ENCODE measurements at regions not wholly inside any gene's neighbourhood (a gene's known extent, or its start where the extent isn't known, plus 50 kb on each side); places are given as distances from the start of the nearest gene placed in this dataset.
"Not testable (repeated sequence)": the region's sequence is repeated elsewhere in the genome, so short reads cannot be mapped to it uniquely, and the experiment has no call there.

DNA sequence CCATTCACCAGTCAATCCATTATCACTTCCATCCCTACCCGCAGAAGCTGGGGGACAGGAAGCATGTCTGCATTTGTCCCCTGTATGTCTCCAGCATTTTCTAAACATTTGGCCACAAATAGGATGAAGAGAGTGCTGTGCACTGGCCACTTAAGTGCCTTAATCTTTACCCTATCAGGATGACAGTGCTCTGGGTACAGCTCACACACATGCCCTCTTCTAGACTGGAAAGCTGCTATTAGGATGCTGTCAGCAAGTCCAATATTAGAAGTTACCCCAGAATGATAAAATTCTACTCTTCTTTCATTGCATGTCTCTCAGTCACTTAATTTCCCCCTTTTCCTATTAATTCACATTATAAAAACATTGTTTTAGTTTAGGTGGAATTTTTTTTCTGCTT lies 168.4 kb downstream of the RASEF start:
- H3K9me3 ChIP-seq (ENCODE audit: control insufficient read depth, low read length): no peaks in the 10 kb centered on the region
- no peak overlapping the region for H3K27ac ChIP-seq (ENCODE audit: low read length)
- ATAC-seq (no peak), DNase-seq (no peak)
- no peak overlapping the region for H3K4me3 ChIP-seq (ENCODE audit: low read length)
- WGBS: 47% methylated on average over 1 of the region's 1 CpG
- intact Hi-C loops (cut with DNase I): no loop called here
- H3K4me1 ChIP-seq (ENCODE audit: control insufficient read depth, insufficient read depth, low read length): no peaks in the 10 kb centered on the region
- H3K27me3 ChIP-seq (ENCODE audit: control insufficient read depth, insufficient read depth): no peaks in the 10 kb centered on the region

DNA sequence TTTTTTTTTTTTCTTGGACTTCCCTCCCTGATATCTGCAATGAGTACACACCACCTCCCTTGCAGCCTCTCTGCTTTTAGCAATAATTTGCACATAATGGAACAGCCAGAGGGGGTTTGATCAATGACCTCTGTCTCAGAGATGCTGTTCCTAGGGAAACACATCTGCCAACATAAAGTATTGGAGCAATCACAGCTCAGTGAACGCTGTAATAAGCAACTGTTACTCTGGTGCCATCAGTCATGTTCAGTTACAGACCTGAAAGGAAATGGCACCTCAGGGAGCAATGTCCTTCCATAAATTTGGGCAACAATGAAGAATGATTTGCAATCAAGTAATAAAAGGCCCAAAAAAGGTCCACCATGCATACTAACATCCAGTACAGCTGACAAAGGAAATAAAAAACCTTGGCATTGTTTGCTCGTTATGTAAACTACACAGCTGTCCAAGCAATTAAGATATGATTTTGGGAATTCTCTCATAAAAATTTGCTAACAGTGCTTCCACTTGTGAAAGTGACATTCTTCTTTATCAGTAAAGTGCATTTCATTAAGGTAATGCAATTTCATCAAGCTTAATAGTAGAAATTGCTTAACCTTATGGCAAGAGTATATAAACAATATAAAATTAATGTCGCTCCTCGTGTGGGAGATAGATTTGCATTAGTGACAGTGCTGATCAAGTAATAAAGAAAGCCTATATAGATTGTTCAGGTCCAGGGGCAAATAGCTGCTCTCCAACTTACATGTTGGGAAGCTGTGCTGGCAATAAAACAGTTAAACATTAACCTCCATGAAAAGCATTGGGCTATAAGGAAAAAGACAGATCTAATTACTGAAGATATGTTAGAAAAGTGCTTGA lies 167.8 kb downstream of the RASEF start:
- no peak for ATAC-seq

DNA sequence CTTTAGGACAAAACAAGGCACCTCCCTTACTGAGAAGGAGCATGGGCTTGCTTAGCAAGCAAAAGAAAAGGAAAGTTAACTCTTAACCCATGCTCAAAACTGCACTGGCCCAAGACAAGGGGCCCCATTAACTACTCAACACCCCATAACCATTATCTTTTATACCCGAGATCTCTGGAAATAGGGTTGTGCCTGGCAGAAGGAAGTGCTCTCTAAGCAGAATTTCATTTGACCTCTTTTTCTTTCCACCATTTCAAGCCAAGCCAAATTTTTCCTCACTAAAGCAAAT lies 167.2 kb downstream of the RASEF start:
- no peak for ATAC-seq
- Histone ChIP-seq H3K9me3 (ENCODE audit: control insufficient read depth, low read length) (no peaks in the 10 kb centered on the region), H3K4me3 (ENCODE audit: low read length) (no peak overlapping the region), H3K27ac (ENCODE audit: low read length) (no peak overlapping the region), H3K4me1 (ENCODE audit: control insufficient read depth, insufficient read depth, low read length) (no peaks in the 10 kb centered on the region), H3K27me3 (ENCODE audit: control insufficient read depth, insufficient read depth) (no peaks in the 10 kb centered on the region)
- 29% methylated on average over 1 of the region's 1 CpG for WGBS
- no peak for DNase-seq
- intact Hi-C loops (cut with DNase I): no loop called here

More for the DNA sequence above, 167.8 kb downstream of the RASEF start:
- no peak for DNase-seq
- Histone ChIP-seq H3K4me1 (ENCODE audit: control insufficient read depth, insufficient read depth, low read length) (no peaks in the 10 kb centered on the region), H3K9me3 (ENCODE audit: control insufficient read depth, low read length) (no peaks in the 10 kb centered on the region), H3K27ac (ENCODE audit: low read length) (no peak overlapping the region), H3K4me3 (ENCODE audit: low read length) (no peak overlapping the region), H3K27me3 (ENCODE audit: control insufficient read depth, insufficient read depth) (no peaks in the 10 kb centered on the region)
- intact Hi-C loops (cut with DNase I): no loop called here
- 57% methylated on average over 4 of the region's 4 CpGs for WGBS

GRCh38 chr9:82903503-82903902 lies 159.4 kb downstream of the RASEF start:
- 77% methylated on average over 4 of the region's 4 CpGs for WGBS
- no peak for DNase-seq

GRCh38 chr9:82911996-82912395 lies 150.9 kb downstream of the RASEF start:
- WGBS: 69% methylated on average over 3 of the region's 3 CpGs
- intact Hi-C loops (cut with DNase I): no loop called here
- H3K4me3 ChIP-seq (ENCODE audit: low read length): no peak overlapping the region
- no peaks in the 10 kb centered on the region for H3K27me3 ChIP-seq (ENCODE audit: control insufficient read depth, insufficient read depth)
- DNase-seq: no peak
- H3K27ac ChIP-seq (ENCODE audit: low read length): no peak overlapping the region
- no peak for ATAC-seq
- H3K9me3 ChIP-seq (ENCODE audit: control insufficient read depth, low read length): peaks cover 2% of the 10 kb centered on the region
- no peaks in the 10 kb centered on the region for H3K4me1 ChIP-seq (ENCODE audit: control insufficient read depth, insufficient read depth, low read length)

More at GRCh38 chr9:82903503-82903902, 159.4 kb downstream of the RASEF start:
- Histone ChIP-seq H3K9me3 (ENCODE audit: control insufficient read depth, low read length) (no peaks in the 10 kb centered on the region), H3K4me3 (ENCODE audit: low read length) (no peak overlapping the region), H3K4me1 (ENCODE audit: control insufficient read depth, insufficient read depth, low read length) (no peaks in the 10 kb centered on the region), H3K27ac (ENCODE audit: low read length) (no peak overlapping the region), H3K27me3 (ENCODE audit: control insufficient read depth, insufficient read depth) (no peaks in the 10 kb centered on the region)
- intact Hi-C loops (cut with DNase I): no loop called here
- no peak for ATAC-seq

- peaks cover 2% of the 10 kb centered on the region for H3K9me3 ChIP-seq (ENCODE audit: control insufficient read depth, low read length)
- WGBS: 12% methylated on average over 1 of the region's 1 CpG
- no peaks in the 10 kb centered on the region for H3K4me1 ChIP-seq (ENCODE audit: control insufficient read depth, insufficient read depth, low read length)
- H3K27me3 ChIP-seq (ENCODE audit: control insufficient read depth, insufficient read depth): no peaks in the 10 kb centered on the region
- H3K4me3 ChIP-seq (ENCODE audit: low read length): no peak overlapping the region
- ATAC-seq (no peak), DNase-seq (no peak)
- intact Hi-C loops (cut with DNase I): no loop called here
- H3K27ac ChIP-seq (ENCODE audit: low read length): no peak overlapping the region
Observed at GRCh38 chr9:82912645-82913044, 150.3 kb downstream of the RASEF start.

DNA sequence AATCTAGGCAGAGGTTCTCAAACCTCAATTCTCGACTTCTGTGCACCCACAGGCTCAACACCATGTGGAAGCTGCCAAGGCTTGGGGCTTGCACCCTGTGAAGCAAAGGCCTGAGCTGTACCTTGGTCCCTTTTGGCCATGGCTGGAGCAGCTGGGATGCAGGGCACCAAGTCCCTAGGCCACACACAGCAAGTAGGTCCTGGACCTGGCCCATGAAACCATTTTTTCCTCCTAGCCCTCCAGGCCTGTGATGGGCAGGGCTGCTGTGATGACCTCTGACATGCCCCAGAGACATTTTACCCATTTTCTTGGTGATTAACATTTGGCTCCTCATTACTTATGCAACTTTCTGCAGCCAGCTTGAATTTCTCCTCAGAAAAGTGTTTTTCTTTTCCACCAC lies 146.7 kb downstream of the RASEF start:
- H3K9me3 ChIP-seq (ENCODE audit: control insufficient read depth, low read length); H3K27me3 ChIP-seq (ENCODE audit: control insufficient read depth, insufficient read depth); H3K4me1 ChIP-seq (ENCODE audit: control insufficient read depth, insufficient read depth, low read length); ATAC-seq; DNase-seq; H3K4me3 ChIP-seq (ENCODE audit: low read length); H3K27ac ChIP-seq (ENCODE audit: low read length); intact Hi-C loops (cut with DNase I): not testable (repeated sequence)
- 65% methylated on average over 1 of the region's 1 CpG for WGBS

DNA sequence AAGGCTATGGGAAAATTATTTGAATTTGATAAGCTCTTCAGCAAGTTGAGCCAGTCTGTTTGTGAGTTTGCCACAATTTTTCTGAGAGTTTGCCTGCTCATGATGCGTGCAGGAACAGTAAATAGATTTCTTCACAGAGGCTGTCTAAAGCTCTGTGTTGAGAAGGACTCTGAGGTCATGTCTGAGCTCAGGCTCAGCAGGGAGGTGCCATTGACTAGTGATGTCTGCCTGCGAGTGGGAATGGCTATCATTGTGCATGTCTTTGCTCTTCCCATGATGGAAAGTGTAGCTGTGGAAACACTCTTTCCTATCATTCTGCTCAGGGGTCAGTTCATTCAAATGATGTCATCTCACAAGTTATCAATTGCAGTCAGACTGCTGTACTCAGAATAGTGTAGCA lies 142.8 kb downstream of the RASEF start:
- intact Hi-C loops (cut with DNase I): no loop called here
- Histone ChIP-seq H3K9me3 (ENCODE audit: control insufficient read depth, low read length) (peaks cover 2% of the 10 kb centered on the region), H3K4me3 (ENCODE audit: low read length) (no peak overlapping the region), H3K4me1 (ENCODE audit: control insufficient read depth, insufficient read depth, low read length) (no peaks in the 10 kb centered on the region), H3K27ac (ENCODE audit: low read length) (no peak overlapping the region), H3K27me3 (ENCODE audit: control insufficient read depth, insufficient read depth) (no peaks in the 10 kb centered on the region)
- DNase-seq: no peak
- WGBS: 62% methylated on average over 2 of the region's 2 CpGs
- no peak for ATAC-seq

DNA sequence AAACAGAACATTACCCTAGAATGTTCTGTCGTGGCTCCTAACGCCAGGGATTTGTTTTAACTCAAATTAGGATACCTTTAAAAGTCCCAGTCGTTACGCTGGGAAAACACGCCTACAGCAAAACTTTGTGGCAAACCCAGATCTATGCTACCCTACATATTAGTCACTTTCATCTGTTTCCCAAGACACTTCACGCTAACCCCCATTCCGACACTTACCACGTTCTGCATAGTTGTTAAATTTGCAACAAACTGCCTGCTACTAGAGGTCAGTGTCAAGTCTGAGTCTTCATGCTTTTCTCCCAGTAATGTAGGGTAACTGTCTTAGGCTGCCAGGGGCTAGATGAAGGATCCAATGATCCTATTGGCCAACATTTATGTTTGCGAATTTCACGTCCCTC lies 140.3 kb downstream of the RASEF start:
- Histone ChIP-seq H3K4me1 (ENCODE audit: control insufficient read depth, insufficient read depth, low read length) (no peaks in the 10 kb centered on the region), H3K27ac (ENCODE audit: low read length) (no peak overlapping the region), H3K27me3 (ENCODE audit: control insufficient read depth, insufficient read depth) (no peaks in the 10 kb centered on the region), H3K4me3 (ENCODE audit: low read length) (no peak overlapping the region), H3K9me3 (ENCODE audit: control insufficient read depth, low read length) (no peaks in the 10 kb centered on the region)
- WGBS: 88% methylated on average over 10 of the region's 10 CpGs
- no peak for ATAC-seq
- intact Hi-C loops (cut with DNase I): no loop called here
- no peak for DNase-seq

GRCh38 chr9:82923092-82923911 lies 139.6 kb downstream of the RASEF start:
- ATAC-seq (no peak), DNase-seq (no peak)
- Histone ChIP-seq H3K27ac (ENCODE audit: low read length) (no peak overlapping the region), H3K9me3 (ENCODE audit: control insufficient read depth, low read length) (no peaks in the 10 kb centered on the region), H3K4me1 (ENCODE audit: control insufficient read depth, insufficient read depth, low read length) (no peaks in the 10 kb centered on the region), H3K27me3 (ENCODE audit: control insufficient read depth, insufficient read depth) (no peaks in the 10 kb centered on the region), H3K4me3 (ENCODE audit: low read length) (no peak overlapping the region)
- WGBS: 38% methylated on average over 13 of the region's 13 CpGs
- intact Hi-C loops (cut with DNase I): no loop called here

DNA sequence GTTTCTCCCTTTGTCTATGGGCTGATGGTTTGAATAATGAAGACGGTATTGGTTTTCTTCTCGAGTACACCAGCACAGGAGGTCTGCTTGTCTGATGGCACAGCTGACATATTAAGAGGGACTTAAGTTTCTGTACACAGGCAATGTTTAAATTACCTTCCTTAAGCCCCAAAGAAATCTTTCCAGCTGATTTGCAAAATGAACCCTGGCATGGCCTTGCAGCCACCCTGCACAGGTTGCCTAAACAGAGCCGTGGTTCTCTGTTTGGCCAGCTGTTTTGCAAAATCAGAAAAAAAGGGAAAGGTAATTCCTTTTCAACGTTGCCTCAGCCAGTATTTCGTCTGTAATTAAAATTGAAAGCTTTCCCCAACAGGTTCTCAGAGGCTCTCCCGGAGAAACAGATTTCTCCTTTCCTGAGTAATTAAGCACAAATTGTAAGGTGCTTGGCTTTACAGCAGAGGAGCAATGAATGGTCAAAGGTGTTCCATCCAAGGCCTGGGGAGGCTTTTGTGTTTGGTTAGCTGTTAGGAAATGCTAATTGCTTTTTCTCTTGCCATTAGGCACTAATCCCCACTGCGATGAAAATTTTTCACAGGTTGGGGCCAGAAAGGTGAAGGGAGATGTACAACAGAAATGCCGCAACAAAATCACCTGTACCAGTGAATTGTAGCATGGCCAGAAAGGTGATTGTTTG lies 138.9 kb downstream of the RASEF start:
- no peak for DNase-seq
- no peaks in the 10 kb centered on the region for H3K9me3 ChIP-seq (ENCODE audit: control insufficient read depth, low read length)
- no peak overlapping the region for H3K4me3 ChIP-seq (ENCODE audit: low read length)
- no peak for ATAC-seq
- WGBS: 77% methylated on average over 8 of the region's 8 CpGs
- no peak overlapping the region for H3K27ac ChIP-seq (ENCODE audit: low read length)
- no peaks in the 10 kb centered on the region for H3K27me3 ChIP-seq (ENCODE audit: control insufficient read depth, insufficient read depth)
- no peaks in the 10 kb centered on the region for H3K4me1 ChIP-seq (ENCODE audit: control insufficient read depth, insufficient read depth, low read length)
- intact Hi-C loops (cut with DNase I): no loop called here

Measured in right cardiac atrium (tissue), 5 donors.